Cardiac septum (tissue), 1 donor: ENCODE measurements at regions not wholly inside any gene's neighbourhood (a gene's known extent, or its start where the extent isn't known, plus 50 kb on each side); places are given as distances from the start of the nearest gene placed in this dataset.

Experiments
- DNase-seq: peaks from one replicate; pipeline ENCODE4 v3.0.0-alpha.2; 2020; ENCODE audit warnings: low spot score
- intact Hi-C: fragments of 100-400 bp; cut with DNase I; formaldehyde crosslinking; loops from one replicate; pipeline ENCODE4 v1.14.0; 2022
- donor health status: DM: no; HTN: no; CAD: no.

DNA sequence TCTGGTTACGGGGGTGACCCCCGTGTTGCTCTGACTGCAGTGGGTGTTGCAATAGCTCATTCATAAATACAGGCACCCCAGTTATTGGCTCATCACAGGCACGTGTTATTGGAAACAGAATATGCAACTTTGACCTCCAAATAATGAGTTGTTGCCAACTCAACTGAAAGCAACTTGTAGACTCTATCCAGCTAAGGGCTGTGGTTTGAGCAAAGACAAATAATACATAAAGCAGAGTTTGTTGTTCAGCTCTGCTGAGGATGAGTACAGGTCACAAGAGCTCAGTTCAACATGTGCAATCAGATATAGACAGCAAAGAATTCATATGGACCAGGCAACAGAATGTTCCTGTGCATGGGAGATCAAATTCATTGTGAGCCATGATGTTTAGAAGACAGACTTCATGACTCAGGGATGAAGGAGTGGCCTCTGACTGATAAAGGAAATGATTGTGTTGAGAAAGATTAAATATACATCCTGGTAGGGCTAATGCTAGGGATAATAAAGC, 87.6 kb upstream of the LRIG1 start:
- intact Hi-C loops, result no loop called here
- DNase-seq, result no peak

DNA sequence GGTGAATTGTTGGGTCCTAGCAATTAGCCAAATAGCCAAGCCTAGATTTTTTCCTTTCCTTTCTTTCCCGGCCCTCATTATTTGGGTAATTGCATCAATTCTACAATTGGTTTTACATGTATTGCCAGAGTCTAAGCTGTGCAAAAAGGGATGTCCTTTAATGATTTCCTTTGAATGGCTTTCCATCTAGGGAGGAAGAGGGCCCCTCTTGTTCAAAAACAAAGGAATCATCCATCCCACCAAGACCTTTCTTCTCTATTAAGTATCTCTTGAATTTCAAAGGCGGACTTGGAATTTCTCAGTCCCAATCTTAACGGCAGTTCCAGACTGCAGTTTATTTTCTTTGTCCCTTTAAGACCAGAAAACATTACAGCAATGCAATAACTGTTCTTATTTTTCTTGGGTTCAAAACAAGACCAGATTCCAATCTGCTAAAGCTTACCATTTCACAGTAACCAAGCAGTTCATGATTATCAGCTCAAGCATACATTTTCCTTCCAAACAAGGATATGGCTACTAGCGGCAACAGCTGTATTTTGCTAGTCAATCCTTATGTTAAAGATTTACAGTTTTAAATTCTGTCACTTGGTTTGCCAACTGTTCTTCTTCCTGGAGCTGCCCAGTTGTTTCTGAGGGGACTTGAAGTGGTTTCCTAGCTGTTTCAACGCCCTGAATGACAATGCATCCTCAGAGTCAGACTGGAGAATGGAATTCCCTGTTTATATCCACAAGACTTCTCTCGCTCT, 91.4 kb upstream of the LRIG1 start:
- DNase-seq, result no peak
- intact Hi-C loops, result no loop called here

DNA sequence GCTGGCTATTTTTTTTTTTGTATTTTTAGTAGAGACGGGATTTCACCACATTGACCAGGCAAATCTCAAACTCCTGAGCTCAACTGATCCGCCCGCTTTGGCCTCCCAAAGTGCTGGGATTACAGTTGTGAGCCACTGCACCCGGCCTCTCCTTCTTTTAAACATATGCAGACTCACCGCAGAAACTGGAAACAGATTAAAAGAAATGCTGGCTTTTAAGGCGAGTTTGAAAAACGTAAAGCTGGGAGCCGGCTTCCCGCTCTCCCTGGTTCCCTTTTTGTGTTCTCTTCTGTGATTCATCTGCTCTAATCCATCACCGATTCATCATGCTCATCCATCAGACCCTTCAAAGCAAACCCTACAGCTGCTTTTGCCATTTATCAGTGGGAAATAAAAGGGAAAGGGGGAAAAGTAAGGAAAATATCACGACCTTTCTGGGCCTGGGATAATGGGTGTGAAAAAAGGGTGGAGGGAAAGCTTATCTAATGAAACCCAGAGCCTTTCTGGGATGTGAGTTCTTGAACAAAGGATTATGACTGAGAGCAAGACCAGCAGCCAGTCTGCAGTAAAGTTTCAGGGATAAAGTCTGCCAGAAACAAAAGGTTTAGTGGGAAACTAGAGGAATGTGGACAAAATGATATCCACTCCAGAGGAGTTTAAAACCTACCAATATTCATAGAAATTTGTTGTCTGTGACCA, 92.3 kb upstream of the LRIG1 start:
- intact Hi-C loops, result no loop called here
- DNase-seq, result no peak

DNA sequence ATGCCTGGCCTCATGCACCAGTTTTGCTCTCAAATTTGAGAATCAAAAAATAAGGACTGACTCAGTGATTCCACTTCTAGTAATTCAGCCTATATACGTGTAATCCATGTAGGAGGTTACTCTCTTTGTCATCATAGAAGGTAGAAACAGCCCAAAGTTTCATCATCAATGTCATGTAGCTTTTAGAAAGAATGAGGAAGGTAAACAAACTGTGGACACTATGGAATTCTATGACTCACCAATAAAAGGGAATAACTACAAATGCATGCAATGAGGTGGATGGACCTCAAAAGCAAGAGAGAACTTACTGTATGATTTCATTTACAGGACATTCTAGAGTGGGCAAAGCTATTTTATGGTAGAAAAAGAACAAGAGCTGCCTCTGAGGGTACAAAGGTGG, 93.2 kb upstream of the LRIG1 start:
- intact Hi-C loops, result no loop called here
- no peak for DNase-seq

DNA sequence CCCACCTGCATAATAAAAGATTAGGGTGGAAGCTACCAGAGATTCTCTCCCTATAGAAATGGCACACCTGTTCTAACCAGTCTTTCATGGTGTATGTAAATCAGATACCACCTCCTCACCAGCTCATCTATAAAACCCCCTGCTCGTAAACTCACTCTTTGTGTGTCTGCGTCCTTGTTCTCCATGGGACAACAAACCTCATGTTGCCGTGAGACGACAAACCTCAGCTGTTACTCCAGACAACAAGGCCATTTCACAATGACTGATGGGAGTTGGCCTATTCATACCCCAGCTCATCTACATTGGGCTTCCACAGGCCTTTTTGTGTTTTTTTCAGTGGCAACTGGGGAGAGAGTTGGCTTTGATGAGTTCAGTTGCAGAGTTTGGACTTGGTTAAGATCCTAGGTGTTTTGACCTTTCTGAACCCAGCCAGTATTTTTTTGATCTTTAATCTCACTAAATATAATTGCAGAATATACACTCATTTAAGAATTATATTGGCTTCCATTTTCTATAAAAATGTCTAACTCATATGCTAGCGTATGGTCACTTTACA, 96.6 kb upstream of the LRIG1 start:
- no peak for DNase-seq
- intact Hi-C loops, result no loop called here

DNA sequence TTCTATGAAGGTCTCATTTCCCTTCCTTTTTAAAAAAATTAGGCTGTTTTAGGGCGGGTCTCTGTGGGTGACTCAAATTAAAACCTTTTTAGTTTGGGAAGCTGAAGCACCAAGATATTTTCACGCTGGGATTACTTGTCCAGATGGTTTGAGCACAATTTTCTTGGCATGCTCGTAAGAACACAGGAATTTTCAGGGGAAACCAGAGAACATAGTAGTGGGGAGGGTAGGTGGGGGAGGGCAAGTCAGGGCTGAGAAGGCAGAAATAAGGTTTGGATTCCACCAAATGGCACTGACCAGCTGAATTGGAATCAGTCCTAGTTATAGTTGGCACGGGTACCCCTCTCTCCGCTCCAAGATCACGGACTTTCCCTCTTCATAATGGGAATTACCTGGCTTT, 97.3 kb upstream of the LRIG1 start:
- DNase-seq, result no peak
- intact Hi-C loops, result no loop called here

DNA sequence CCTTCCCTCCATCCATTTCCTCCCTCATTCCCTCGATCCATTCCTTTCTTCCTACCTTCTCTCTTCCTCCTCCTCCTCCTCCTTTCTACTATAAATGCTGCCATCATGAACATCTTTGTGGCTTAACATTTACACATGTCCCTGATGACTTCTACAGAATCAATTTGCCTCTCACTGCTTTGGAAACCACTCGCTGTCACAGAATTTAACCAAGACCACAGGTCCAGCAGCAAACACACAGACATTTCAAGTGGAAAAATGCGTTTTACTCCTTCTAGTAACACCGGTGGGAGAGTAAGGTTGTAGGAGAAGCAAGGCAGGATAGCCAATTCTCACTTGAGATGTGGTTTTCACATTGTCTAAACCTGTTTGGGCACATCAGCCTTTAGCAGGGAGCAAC, 101.4 kb upstream of the LRIG1 start:
- intact Hi-C loops, result no loop called here
- no peak for DNase-seq

DNA sequence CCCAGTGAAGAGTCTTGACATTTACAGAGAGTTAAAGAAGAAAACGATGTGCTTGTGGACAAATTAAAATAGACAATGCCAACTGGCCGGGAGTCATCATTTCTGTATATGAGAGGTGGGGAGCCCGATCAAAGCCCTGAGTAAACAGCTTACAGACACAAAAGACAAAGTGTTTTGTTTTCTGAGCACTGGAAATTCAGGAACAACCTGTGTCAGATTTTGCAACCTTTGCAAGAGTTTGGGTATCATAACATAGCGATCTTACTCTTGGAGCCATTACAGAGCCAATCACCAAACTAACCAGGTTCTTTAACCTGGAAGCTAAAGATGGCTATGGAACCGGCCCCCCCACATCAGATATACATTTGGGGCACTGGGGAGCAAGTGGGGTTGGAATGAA, 101.9 kb upstream of the LRIG1 start:
- intact Hi-C loops, result no loop called here
- no peak for DNase-seq

DNA sequence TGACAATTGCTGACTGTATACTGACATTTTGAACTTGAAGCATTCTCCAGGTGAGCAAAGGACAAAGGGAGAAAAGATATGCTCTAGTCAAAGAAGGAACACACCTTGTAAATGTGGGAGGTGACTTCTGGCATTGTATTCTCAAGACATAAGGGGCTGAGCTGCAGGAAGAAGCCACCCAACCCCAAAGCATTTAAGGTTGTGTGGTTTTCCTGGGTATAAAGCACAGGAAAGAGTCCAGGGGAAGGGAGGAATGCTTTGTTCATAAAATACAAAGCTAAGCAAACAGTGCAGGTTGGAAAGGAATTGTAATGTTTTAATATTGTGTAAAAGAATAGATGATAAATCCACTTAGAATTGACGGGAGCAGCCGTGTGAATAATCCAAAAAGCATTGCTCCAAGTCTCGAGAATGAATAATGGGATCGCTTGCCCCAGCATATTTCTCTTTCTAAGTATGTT, 102.4 kb upstream of the LRIG1 start:
- DNase-seq, result no peak
- intact Hi-C loops, result no loop called here

DNA sequence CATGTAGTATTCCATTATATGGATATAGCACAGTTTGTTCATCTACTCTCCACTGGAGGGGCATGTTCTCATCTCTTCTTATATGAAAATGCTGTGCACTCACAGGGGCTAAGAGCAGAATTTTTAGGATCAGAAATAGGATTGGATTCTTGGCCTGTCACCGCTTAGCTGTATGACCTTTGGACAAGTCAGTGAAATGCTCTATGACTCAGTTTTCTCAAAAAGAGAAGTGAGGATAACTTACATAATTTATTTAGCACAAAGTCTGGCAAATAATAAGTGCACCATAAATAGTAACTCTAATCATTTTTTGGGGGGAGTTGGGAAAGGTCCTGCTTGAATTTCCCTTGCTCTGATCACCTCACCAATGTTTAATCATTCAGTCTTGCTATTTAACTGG, 103.7 kb upstream of the LRIG1 start:
- intact Hi-C loops, result no loop called here

DNA sequence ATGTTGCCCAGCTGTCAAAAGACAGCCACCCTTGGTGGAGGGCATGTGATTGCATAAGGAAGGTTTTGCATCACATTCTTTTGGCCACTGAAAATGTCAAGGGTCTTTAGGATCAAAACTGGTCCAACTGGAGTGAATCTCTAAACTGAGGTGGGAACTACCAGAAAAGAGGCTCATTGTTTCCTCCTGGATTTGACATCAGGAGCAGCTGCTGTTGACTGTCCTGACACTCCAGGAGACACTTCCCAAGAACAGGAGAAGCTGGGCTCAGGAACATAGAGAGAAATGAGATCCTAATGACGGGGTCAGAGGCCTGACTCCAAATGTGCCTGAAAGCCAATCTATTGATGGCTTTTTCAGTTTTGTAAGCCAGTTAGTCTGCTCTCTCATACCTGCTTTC, 105.3 kb upstream of the LRIG1 start:
- intact Hi-C loops, result no loop called here

More for the DNA sequence above, 103.7 kb upstream of the LRIG1 start:
- DNase-seq, result no peak

DNA sequence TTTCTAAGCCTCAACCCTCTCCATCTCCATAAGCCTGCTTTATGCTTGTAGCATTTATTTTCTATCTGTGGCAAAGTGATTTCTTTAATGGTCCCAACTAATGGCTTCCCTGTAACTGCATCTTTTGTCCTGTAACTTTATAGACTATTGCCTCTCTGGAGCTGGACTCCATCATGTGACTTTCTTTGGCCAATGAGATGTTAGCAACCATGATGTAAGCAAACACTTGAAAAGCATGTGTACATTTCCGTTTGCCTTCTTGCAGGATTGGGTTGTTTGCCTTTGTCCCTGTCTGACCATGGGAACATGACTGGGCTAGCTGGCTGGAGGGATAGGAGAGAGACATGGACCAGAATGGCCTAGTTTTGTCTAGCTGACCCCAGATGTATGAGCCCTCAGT, 106.0 kb upstream of the LRIG1 start:
- DNase-seq, result no peak
- intact Hi-C loops, result no loop called here

More for the DNA sequence above, 105.3 kb upstream of the LRIG1 start:
- no peak for DNase-seq

DNA sequence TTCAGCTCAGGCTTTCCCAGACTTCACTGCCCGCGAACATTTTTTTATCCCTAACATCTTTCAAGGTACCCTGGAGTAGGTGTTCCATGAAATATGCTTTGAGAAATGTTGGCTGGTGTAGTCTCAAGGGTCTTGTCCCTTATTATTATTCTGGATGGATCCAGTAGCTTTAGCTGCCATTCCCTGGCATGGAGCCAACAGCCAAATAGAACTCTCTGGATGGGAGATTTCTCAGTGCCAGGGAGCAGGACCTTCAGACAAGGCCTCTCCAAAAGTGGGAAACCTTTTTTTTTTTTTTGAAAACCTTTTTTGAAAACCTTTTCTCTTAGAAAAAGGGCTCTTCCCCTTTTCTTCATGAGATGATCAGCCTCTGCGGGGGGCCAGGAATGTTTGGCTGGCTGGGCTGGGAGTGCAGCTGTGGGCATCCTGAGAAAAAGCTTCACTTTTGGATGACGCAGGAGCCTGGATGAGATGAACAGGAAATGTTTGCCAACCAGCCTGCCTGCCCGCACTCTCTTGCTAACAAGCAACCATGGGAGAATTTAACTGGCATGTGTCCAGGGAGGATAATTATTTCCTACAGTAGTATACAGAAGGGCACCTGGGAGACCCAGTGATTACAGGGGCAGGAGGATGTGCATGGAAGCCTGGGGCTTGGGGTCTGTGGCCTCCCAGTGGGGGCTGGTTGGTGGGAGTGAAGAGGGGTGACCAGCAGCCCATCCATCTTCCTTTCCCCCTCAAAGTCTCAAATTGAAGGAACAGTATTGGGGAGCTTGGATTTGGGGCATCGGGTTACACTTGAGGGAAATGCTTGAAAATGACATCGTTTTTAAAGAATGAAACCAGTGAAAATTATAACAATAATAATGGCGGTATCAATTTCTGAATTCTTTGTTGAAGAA, 109.1 kb upstream of the LRIG1 start:
- no peak for DNase-seq
- intact Hi-C loops, result no loop called here

DNA sequence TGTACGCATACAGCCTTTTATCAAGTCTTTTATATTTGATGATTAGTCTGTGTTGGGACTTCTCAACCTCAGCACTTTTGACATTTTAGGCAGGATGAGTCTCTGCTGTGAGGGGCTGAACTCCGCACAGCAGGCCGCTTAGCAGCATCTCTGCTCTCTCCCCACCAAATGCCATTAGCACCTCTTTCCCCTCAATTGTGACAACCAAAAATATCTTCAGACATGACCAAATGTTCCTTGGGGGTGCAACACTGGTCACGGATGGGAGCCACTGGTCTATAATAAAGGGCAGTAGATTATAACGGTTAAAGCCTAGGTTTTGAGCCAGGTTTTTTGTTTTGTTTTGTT, 109.7 kb upstream of the LRIG1 start:
- DNase-seq, result no peak
- intact Hi-C loops, result no loop called here

DNA sequence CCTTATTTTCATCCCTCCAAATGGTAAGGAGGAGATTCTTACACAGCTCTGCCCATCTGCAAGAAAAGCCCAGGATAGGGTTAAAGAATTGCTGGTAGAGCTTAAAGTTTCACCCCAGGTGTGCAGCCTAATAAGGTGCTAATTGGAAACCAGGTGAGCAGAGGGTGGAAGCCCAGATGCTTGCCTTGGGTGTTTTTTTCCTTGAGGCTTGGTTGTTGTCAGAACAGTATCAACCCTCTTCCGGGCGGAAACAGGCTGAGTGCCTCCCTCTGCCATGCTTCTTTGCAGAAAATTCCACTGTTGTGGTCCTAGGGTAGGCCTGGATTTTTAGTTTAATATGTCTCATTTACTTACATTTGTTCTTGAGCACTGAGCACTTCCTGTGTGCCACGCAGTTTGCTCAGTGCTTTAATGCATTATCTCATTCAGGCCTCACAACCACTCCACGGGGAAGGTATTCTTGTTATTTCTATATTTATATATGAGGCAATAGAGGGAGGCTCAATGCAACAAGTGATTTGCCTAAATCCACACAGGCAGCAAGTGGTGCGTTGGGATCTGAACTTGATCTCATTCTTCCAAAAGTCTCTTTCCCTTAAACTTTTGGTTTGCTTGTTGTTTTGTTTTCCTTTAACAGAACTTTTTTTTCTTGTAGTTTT, 115.0 kb upstream of the LRIG1 start:
- DNase-seq, result no peak
- intact Hi-C loops, result loop anchor here (5.0 kb wide), 1 partner anchor 113 kb away; the partner anchor contains the start of gene LRIG1

DNA sequence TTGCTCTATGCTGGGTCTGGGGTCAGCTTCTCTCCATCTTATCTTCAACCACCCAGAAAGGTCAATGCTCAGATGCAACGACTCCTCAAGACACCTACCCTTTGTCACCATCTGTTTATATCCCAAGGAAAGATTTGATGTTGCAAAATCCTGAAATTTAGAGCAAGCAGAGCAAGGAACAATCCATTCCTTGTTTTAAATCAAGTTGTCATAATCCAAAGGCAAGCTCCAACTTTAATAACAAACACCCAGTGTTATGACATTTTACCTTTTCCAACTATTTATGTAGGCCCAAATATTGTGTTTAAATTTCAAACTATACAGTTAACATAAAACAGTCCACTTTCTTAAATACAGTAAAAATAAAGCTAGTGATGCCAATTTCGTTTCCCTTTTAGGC, 116.5 kb upstream of the LRIG1 start:
- DNase-seq, result no peak
- intact Hi-C loops, result loop anchor here (5.0 kb wide), 1 partner anchor 115 kb away; the partner anchor contains the start of gene LRIG1

DNA sequence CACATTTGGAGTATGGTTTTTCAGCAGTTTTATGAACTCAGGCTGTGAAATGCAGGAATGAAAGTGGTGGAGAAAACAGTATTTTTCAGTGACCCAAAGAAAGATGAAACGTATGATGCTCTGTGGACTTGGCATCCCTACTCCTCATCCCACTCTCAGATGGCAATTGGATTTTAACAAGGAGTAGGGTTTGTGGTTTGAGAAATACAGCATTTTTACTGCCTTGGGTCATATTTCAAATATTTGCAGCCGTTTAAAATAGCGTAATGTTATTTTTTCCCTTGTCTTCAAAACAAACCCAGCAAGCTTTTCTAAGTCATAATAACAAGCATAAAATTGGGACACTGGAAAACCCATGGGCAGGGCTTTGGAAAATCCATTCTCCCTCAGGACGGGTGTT, 117.2 kb upstream of the LRIG1 start:
- no peak for DNase-seq
- intact Hi-C loops, result loop anchor here (5.0 kb wide), 1 partner anchor 116 kb away; the partner anchor contains the start of gene LRIG1

DNA sequence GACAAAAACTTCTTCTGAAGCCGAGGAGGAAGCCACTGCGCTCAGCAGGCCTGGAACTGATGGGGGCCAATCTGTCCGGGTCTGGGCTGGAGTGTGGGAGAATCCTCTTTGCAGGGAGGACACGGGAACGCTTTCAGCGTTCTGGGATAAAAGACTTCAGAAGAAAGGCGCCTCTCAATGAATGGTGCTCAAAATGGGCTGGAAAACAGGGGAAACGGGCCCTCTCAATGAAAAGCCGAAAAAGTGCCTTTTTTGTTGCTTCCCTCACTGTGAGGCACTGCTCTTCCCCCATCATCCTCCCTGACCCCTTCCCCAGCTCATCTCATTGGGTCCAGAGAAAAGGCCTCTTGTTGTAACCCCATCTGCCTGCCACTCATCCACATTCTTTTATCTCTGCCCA, 119.5 kb upstream of the LRIG1 start:
- intact Hi-C loops, result no loop called here
- no peak for DNase-seq

DNA sequence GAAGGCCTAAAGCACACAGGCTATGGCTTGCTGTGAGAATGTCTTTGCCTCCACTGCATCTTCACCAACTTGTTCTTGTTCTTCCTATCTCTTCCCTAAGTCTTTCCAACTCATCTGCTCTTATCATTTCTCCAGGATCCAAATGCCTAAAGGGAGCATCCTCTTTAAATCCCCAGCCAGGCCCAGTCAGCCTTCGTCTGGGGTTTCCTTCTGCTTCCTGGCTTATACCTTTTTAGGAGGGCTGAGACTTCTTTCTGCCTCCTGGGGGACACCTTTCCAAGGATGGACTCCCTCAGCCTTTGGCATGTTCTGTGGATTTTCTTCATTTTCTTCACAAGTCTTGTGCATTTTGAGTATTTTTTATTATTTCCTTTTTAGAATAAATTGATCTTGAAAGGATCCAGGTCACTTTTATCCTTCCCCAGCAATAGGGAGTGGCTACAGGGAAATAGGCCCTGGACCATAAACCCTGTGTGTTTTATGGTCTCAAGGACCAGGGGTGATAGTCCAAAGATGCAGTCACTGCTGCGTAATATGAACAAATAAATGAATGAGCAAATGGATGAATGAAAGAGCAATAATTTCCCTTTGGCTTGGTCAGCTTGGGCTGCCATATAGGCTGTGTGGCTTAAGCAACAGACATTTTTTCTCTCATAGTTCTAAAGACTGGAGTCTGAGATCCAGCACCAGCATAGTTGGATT, 122.1 kb upstream of the LRIG1 start:
- intact Hi-C loops, result no loop called here
- no peak for DNase-seq
